ENCODE measurements at regions not wholly inside any gene's neighbourhood (a gene's known extent, or its start where the extent isn't known, plus 50 kb on each side); places are given as distances from the start of the nearest gene placed in this dataset.

- DNase-seq: peak; percentile 90
Observed at GRCh38 chr6:26216886-26217713, 129.9 kb downstream of the HFE start.

- DNase-seq: no peak
Observed at GRCh38 chr6:26217714-26218075, 130.5 kb downstream of the HFE start.

- DNase-seq: no peak
Observed at GRCh38 chr6:26218824-26219223, 131.6 kb downstream of the HFE start.

GRCh38 chr6:26220145-26220970 lies 133.1 kb downstream of the HFE start:
- no peak for DNase-seq

GRCh38 chr6:26221186-26221585 lies 134.0 kb downstream of the HFE start:
- no peak for DNase-seq

GRCh38 chr6:26222571-26222970 lies 135.3 kb downstream of the HFE start:
- DNase-seq: no peak

GRCh38 chr6:26223228-26223627 lies 136.0 kb downstream of the HFE start:
- no peak for DNase-seq

- DNase-seq: peak; percentile 78
Observed at GRCh38 chr6:26223650-26224546, 136.7 kb downstream of the HFE start.

- no peak for DNase-seq
Observed at GRCh38 chr6:26224547-26224912, 137.3 kb downstream of the HFE start.

GRCh38 chr6:26224940-26225847 lies 138.0 kb downstream of the HFE start:
- DNase-seq: no peak

- DNase-seq: no peak
Observed at GRCh38 chr6:26225848-26226578, 138.8 kb downstream of the HFE start.

- DNase-seq: no peak
Observed at GRCh38 chr6:26226579-26226967, 138.4 kb upstream of the BTN3A2 start.

GRCh38 chr6:26230351-26230750 lies 134.6 kb upstream of the BTN3A2 start:
- DNase-seq: no peak

- no peak for DNase-seq
Observed at GRCh38 chr6:26231006-26231587, 133.9 kb upstream of the BTN3A2 start.

- no peak for DNase-seq
Observed at GRCh38 chr6:26232306-26232939, 132.6 kb upstream of the BTN3A2 start.

GRCh38 chr6:26232940-26233648 lies 131.9 kb upstream of the BTN3A2 start:
- DNase-seq: peak; percentile 81

GRCh38 chr6:26233649-26234420 lies 131.2 kb upstream of the BTN3A2 start:
- DNase-seq: peak; percentile 88

GRCh38 chr6:26234421-26235301 lies 130.3 kb upstream of the BTN3A2 start:
- DNase-seq: peak; percentile 85

All from activated CD8-positive, alpha-beta memory T cell treated with anti-CD3 and anti-CD28 coated beads for 24 hours (primary cell).